ENCODE measurements at regions not wholly inside any gene's neighbourhood (a gene's known extent, or its start where the extent isn't known, plus 50 kb on each side); places are given as distances from the start of the nearest gene placed in this dataset.
"Not testable (repeated sequence)": the region's sequence is repeated elsewhere in the genome, so short reads cannot be mapped to it uniquely, and the experiment has no call there.

DNA sequence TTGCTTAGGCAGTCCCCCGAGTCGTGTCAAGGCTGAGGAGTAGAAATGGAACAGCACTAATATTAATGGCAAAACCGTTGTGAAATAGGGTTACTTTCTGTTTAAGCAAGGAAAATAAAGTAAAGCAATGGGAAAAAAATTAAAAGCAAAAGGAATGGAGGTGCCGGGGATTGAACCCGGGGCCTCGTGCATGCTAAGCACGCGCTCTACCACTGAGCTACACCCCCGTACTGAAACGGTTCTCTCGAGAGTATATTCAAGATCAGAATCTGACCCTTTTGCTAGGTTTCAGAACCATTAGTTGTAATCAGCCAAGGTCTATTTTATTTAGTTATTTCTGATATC, 85.5 kb downstream of the TRIM27 start:
- H3K36me3 Mint-ChIP-seq (ENCODE audit: low read depth): peaks cover 2% of the 10 kb centered on the region
- peaks cover 21% of the 10 kb centered on the region for H3K4me1 Mint-ChIP-seq (ENCODE audit: low read depth)
- H3K27ac Mint-ChIP-seq: peak overlapping the region; percentile 90
- H3K4me3 Mint-ChIP-seq: peak overlapping the region; percentile 95
- H3K9me3 Mint-ChIP-seq: no peaks in the 10 kb centered on the region
- peaks cover 58% of the 10 kb centered on the region for H3K27me3 Mint-ChIP-seq (ENCODE audit: low read depth)

DNA sequence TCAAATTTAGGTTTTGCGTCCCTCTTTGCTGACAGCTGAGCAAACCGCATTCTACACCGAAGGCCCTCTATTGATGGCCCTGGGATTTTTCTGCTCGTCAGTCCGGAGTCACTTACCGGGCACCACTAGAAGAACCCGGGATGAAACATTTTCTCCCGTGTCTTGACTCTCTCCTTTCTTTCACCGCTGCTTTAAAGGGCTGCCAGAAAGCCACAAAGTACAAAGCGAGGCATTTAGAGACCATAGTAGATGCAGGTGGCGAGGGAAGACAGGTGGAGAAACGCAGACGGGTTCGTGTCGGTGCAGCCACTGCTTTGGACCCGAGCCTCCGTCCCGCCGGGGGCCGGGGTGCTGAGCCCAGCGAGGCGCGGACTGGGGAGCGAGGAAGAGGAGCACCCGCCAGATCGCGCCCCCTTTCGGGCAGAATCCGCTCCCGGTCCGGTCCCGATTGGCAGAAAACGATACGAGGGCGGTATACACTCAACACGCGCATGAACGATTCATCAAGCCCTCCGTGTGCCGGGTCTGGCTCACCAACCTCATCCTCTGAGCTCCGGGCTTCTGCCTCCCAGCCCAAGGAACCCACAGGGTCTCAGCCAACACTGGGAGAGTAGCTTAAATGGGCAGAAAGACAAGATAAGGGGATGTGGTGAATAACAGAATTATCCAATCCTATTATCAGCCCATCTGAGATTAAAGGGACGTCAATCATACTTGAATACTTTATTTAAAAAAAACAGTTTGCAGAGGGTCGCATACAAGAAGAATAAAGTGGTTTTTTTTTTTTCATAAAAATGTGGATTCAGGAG, 84.9 kb downstream of the TRIM27 start:
- no peaks in the 10 kb centered on the region for H3K9me3 Mint-ChIP-seq
- H3K4me1 Mint-ChIP-seq (ENCODE audit: low read depth): peaks cover 21% of the 10 kb centered on the region
- H3K36me3 Mint-ChIP-seq (ENCODE audit: low read depth): peaks cover 2% of the 10 kb centered on the region
- H3K27me3 Mint-ChIP-seq (ENCODE audit: low read depth): peaks cover 52% of the 10 kb centered on the region
- peak overlapping the region; percentile 90 for H3K27ac Mint-ChIP-seq
- H3K4me3 Mint-ChIP-seq: peak overlapping the region; percentile 95

DNA sequence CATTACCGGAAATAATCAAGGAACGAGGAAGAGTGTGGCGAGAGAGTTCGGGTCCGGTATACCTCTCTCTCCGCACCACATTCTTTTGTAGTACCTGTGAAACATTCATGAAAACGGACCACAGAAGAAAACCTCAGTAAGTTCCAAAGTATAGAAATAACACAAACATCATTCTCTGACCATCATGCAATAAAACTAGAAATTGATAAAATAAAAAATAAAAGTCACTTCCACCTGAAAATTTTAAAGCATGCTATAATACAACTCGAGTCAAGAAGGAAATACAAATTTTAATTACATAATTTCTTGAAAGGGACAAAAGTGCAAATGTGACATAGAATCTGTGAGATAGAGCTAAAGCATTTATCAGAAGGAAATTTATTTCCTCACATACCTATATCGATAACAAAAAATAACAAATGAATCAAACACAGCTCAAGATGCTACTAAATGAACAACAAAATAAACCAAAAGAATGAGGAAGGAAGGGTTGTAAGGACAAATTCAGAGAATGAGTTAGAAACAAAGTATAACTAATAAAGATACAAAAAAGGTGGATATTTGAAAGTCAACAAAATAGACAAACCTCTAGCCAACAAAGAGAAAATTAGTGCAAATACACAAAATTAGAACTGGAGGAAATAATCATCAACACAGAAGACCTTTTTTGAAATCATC, 84.2 kb downstream of the TRIM27 start:
- H3K4me1 Mint-ChIP-seq (ENCODE audit: low read depth): peaks cover 18% of the 10 kb centered on the region
- peak overlapping the region; percentile 4 for H3K27ac Mint-ChIP-seq
- peaks cover 52% of the 10 kb centered on the region for H3K27me3 Mint-ChIP-seq (ENCODE audit: low read depth)
- H3K9me3 Mint-ChIP-seq: no peaks in the 10 kb centered on the region
- H3K36me3 Mint-ChIP-seq (ENCODE audit: low read depth): peaks cover 2% of the 10 kb centered on the region
- peak overlapping the region; percentile 95 for H3K4me3 Mint-ChIP-seq

DNA sequence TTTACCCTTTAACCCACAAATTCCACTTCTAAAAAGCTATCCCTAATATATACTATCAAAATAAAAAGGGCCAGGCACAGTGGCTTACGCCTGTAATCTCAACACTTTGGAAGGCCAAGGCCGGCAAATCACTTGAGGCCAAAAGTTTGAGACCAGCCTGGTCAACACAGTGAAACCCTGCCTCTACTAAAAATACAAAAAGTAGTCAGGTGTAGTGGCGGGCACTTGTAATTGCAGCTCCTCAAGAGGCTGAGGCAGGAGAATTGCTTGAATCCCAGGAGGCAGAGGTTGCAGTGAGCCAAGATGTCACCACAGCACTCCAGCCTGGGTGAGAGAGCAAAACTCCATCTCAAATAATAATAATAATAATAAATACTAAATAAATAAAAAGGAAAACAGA, 82.5 kb downstream of the TRIM27 start:
- peaks cover 18% of the 10 kb centered on the region for H3K4me1 Mint-ChIP-seq (ENCODE audit: low read depth)
- no peak overlapping the region for H3K27ac Mint-ChIP-seq
- no peaks in the 10 kb centered on the region for H3K9me3 Mint-ChIP-seq
- H3K27me3 Mint-ChIP-seq (ENCODE audit: low read depth): peaks cover 47% of the 10 kb centered on the region
- peaks cover 2% of the 10 kb centered on the region for H3K36me3 Mint-ChIP-seq (ENCODE audit: low read depth)
- no peak overlapping the region for H3K4me3 Mint-ChIP-seq

DNA sequence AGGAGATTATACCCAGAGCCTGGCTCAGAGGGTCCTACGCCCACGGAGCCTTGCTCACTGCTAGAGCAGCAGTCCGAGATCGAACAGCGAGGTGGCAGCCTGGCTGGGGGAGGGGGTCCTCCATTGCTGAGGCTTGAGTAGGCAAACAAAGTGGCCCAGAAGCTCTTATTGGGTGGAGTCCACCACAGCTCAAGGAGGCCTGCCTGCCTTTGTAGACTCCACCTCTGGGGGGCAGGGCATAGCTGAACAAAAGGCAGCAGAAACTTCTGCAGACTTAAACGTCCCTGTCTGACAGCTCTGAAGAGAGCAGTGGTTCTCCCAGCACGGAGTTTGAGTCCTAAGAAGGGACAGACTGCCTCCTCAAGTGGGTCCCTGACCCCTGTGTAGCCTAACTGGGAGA, 75.0 kb downstream of the TRIM27 start:
- H3K27ac Mint-ChIP-seq; H3K4me1 Mint-ChIP-seq (ENCODE audit: low read depth); H3K9me3 Mint-ChIP-seq; H3K4me3 Mint-ChIP-seq; H3K36me3 Mint-ChIP-seq (ENCODE audit: low read depth): not testable (repeated sequence)
- peaks cover 63% of the 10 kb centered on the region for H3K27me3 Mint-ChIP-seq (ENCODE audit: low read depth)

All from T-helper 1 cell treated with Interleukin-12 subunit alpha and Interleukin-12 subunit beta and Interleukin-4 antibody, amounts not matched to agents 30 μg/mL and 1 μg/mL, for 36 hours (primary cell).